ENCODE measurements at regions not wholly inside any gene's neighbourhood (a gene's known extent, or its start where the extent isn't known, plus 50 kb on each side); places are given as distances from the start of the nearest gene placed in this dataset.

DNA sequence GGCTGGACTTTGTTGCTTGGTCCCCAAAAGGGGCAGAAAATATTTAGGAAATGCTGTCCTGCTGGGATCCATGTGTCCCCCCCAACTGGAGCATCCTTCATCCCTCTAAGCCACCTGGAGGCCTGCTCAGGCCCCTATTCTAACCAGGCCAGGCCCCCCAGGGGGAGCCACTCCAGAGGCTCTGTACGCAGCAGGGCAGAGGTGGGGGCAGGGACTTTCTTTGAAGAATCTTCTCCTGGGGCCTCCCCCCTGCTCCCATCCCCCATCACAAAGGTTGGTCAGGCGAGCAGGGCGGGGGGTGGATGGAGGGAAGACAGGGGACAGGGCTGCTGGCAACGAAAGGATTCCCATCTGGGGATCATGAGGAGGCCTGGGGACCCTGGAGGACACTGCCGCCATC is 170.8 kb downstream of the MN1 start:
- Histone ChIP-seq H3K4me3 (no peak overlapping the region), H3K9me3 (no peaks in the 10 kb centered on the region), H3K27ac (no peak overlapping the region), H3K4me1 (no peaks in the 10 kb centered on the region), H3K36me3 (no peaks in the 10 kb centered on the region), H3K27me3 (no peaks in the 10 kb centered on the region)
- TF ChIP-seq, protein P1, sequence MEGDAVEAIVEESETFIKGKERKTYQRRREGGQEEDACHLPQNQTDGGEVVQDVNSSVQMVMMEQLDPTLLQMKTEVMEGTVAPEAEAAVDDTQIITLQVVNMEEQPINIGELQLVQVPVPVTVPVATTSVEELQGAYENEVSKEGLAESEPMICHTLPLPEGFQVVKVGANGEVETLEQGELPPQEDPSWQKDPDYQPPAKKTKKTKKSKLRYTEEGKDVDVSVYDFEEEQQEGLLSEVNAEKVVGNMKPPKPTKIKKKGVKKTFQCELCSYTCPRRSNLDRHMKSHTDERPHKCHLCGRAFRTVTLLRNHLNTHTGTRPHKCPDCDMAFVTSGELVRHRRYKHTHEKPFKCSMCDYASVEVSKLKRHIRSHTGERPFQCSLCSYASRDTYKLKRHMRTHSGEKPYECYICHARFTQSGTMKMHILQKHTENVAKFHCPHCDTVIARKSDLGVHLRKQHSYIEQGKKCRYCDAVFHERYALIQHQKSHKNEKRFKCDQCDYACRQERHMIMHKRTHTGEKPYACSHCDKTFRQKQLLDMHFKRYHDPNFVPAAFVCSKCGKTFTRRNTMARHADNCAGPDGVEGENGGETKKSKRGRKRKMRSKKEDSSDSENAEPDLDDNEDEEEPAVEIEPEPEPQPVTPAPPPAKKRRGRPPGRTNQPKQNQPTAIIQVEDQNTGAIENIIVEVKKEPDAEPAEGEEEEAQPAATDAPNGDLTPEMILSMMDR (IDR thresholded peaks at IDR 0.05 in 4 of 5, conservative IDR thresholded peaks at IDR 0.05 in 1 of 5): no peak
- TF ChIP-seq POLR2A (IDR thresholded peaks at IDR 0.05): no peak
- DNase-seq: no peak
- intact Hi-C loops (cut with DNase I; ENCODE audit: low total_unique reads): loop anchor here (10.0 kb wide), 1 partner anchor 384 kb away; no protein-coding TSS in a partner anchor
- ATAC-seq: no peak
- in situ Hi-C loops (cut with MboI; ENCODE audit: low sequenced_read_pairs in 4 of 4): loop anchor here in 2 of 4 donors (10.0 to 25.0 kb wide), 2 partner anchors 154 to 157 kb away; no protein-coding TSS in a partner anchor

DNA sequence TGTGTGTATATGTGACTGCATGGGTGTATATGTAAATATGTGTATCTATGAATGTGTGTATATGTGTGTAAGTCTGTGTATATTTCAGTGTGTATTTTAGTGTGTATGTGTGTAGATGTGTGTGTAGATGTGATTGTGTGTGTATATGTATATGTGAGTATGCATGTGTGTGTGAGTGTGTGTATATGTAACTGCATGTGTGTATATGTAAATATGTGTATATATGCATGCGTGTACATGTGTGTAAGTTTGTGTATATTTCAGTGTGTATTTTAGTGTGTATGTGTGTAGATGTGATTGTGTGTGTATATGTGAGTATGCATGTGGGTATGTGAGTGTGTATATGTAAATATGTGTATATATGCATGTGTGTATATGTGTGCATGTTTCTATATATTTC is 169.9 kb downstream of the MN1 start:
- no peak for TF ChIP-seq POLR2A (IDR thresholded peaks at IDR 0.05)
- TF ChIP-seq, protein P1 (IDR thresholded peaks at IDR 0.05 in 4 of 5, conservative IDR thresholded peaks at IDR 0.05 in 1 of 5): no peak
- Histone ChIP-seq H3K27ac (no peak overlapping the region), H3K4me3 (no peak overlapping the region), H3K9me3 (no peaks in the 10 kb centered on the region), H3K27me3 (no peaks in the 10 kb centered on the region), H3K4me1 (peaks cover 3 to 6% of the 10 kb centered on the region in 2 donors), H3K36me3 (no peaks in the 10 kb centered on the region)
- DNase-seq: no peak
- no peak for ATAC-seq
- in situ Hi-C loops (cut with MboI; ENCODE audit: low sequenced_read_pairs in 4 of 4): loop anchor here in 2 of 4 donors (10.0 to 25.0 kb wide), 2 partner anchors 153 to 156 kb away; no protein-coding TSS in a partner anchor
- intact Hi-C loops (cut with DNase I; ENCODE audit: low total_unique reads): loop anchor here (10.0 kb wide), 1 partner anchor 383 kb away; no protein-coding TSS in a partner anchor

DNA sequence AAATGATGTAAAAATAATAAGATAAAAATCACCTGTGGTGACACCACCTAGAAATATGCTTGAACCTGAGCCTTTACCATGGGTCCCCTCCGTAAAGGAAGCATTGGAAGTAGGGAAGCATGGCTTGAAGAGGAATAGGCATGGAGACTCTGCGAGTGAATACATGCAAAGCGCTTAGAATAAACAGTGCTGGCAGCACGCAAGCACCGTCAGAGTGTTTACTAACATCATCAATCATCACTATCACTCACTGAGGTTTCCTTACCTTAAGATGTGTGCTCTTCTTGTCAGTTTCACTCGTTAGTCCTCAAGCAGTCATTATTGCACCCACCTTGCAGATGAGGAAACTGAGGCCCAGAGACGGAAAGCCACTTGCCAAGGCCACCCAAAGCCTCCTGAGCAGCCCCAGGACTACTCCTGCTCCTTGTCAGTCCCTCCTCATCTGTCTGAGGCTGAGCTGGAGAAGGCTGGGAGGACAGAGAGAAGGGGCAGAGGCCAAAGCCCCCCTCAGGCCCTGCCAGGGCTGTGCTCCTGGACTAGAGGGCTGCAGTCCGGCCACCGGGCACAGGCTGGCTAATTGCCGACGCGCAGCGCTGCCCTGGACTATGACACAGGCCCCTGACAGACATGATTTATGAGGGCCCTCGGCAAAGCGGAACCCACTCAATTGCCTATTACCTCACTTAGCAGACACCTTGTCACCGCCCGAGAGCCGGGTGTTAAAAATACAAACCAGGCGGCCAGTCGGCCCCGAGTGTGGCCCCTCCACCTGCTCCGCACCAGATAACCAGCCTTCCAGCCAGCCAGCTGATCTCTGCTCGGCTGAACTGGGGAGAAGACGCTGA is 168.9 kb downstream of the MN1 start:
- H3K9me3 ChIP-seq: no peaks in the 10 kb centered on the region
- DNase-seq: no peak
- H3K4me1 ChIP-seq: peaks cover 11 to 15% of the 10 kb centered on the region in 2 donors
- in situ Hi-C loops (cut with MboI; ENCODE audit: low sequenced_read_pairs in 4 of 4): loop anchor here in 2 of 4 donors (10.0 to 25.0 kb wide), 2 partner anchors 152 to 155 kb away; no protein-coding TSS in a partner anchor
- no peak for ATAC-seq
- no peak overlapping the region for H3K27ac ChIP-seq
- H3K4me3 ChIP-seq: no peak overlapping the region
- no peaks in the 10 kb centered on the region for H3K27me3 ChIP-seq
- TF ChIP-seq, protein P1 (IDR thresholded peaks at IDR 0.05 in 4 of 5, conservative IDR thresholded peaks at IDR 0.05 in 1 of 5): no peak
- TF ChIP-seq POLR2A (IDR thresholded peaks at IDR 0.05): no peak
- H3K36me3 ChIP-seq: no peaks in the 10 kb centered on the region
- intact Hi-C loops (cut with DNase I; ENCODE audit: low total_unique reads): loop anchor here (10.0 kb wide), 1 partner anchor 382 kb away; no protein-coding TSS in a partner anchor

DNA sequence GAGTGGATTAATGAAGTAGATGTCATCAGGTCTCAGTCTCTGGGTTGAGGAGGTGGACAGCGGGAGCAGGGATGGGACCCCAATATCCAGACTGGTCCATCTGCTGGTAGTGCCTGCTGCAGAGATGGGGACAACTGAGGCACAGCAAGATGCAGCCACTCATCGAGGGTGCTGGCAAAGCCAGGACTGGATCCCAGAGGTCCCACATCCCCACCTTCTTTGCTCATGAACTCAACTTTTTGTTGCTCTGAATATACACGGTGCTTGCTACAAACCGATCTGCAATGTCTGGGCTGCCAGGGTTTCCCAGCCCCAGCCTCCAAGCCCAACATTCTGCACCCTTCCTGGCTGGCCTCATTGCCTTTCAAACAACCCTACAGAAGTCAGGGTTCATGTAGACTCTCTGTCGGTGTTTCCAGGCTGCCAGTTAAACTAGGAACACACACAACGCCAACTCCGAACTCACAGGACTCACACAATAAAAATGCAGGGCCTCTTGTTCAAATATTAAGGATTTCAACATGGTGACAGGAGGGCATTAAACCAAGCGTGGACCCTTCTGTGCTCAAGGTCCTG is 168.2 kb downstream of the MN1 start:
- no peaks in the 10 kb centered on the region for H3K36me3 ChIP-seq
- intact Hi-C loops (cut with DNase I; ENCODE audit: low total_unique reads) (loop anchor here (10.0 kb wide), 1 partner anchor 381 kb away; no protein-coding TSS in a partner anchor), in situ Hi-C loops (cut with MboI; ENCODE audit: low sequenced_read_pairs in 4 of 4) (loop anchor here in 2 of 4 donors (10.0 to 25.0 kb wide), 2 partner anchors 151 to 154 kb away; no protein-coding TSS in a partner anchor)
- DNase-seq (no peak), ATAC-seq (no peak)
- H3K27me3 ChIP-seq: no peaks in the 10 kb centered on the region
- TF ChIP-seq, protein P1 (IDR thresholded peaks at IDR 0.05 in 4 of 5, conservative IDR thresholded peaks at IDR 0.05 in 1 of 5): no peak
- no peak for TF ChIP-seq POLR2A (IDR thresholded peaks at IDR 0.05)
- H3K4me1 ChIP-seq: peaks cover 19 to 22% of the 10 kb centered on the region in 2 donors
- H3K9me3 ChIP-seq: no peaks in the 10 kb centered on the region
- H3K4me3 ChIP-seq: no peak overlapping the region
- H3K27ac ChIP-seq: no peak overlapping the region

Measured in gastrocnemius medialis (tissue), 4 donors.